Transverse colon (tissue), 4 donors: ENCODE measurements at regions not wholly inside any gene's neighbourhood (a gene's known extent, or its start where the extent isn't known, plus 50 kb on each side); places are given as distances from the start of the nearest gene placed in this dataset.

Source experiments
- CTCF ChIP-seq, 5 experiments: fragments of 200-600 bp in 3 of 5; fragments of 450-650 bp in 2 of 5; sonication (generic) in 3 of 5; IDR thresholded peaks; 1 replicate in 2 of 5; 2 replicates in 3 of 5; pipeline ENCODE4 v1.5.1; 2016 to 2017; ENCODE audit warnings: antibody characterized with exemption in 5 of 5, inconsistent platforms in 3 of 5, mild to moderate bottlenecking in 2 of 5, moderate library complexity in 1 of 5
- POLR2AphosphoS5 ChIP-seq, 3 donors: sonication (generic); formaldehyde crosslinking; IDR thresholded peaks; one replicate each; pipeline ENCODE4 v1.6.1; 2016; ENCODE audit warnings: antibody characterized with exemption in 3 of 3

- no peak for TF ChIP-seq CTCF (IDR thresholded peaks at IDR 0.05)
- TF ChIP-seq POLR2AphosphoS5 (IDR thresholded peaks at IDR 0.05), result no peak
These were observed 122.2 kb upstream of the DLG1 start for GRCh38 chr3:197420566-197420965.
